MM.1S (cell line): ENCODE measurements at regions not wholly inside any gene's neighbourhood (a gene's known extent, or its start where the extent isn't known, plus 50 kb on each side); places are given as distances from the start of the nearest gene placed in this dataset.

ENCODE experiments used
- DNase-seq: peaks from one replicate; pipeline ENCODE4 v3.0.0-alpha.2; 2015
- H2AFZ ChIP-seq: fragments of 300-600 bp; sonication (generic); 2 replicates; pipeline ENCODE4 v1.6.0; 2016; ENCODE audit warnings: antibody characterized with exemption, low read length
- H3F3A ChIP-seq: fragments of 300-600 bp; sonication (generic); 2 replicates; pipeline ENCODE4 v1.6.1; 2016; ENCODE audit warnings: mild to moderate bottlenecking, antibody characterized with exemption, low read length, moderate library complexity, mixed read lengths; ENCODE audit not compliant: insufficient read depth
- H3K27ac ChIP-seq: fragments of 300-600 bp; sonication (generic); 2 replicates; pipeline ENCODE4 v1.5.1; 2016; ENCODE audit warnings: mild to moderate bottlenecking, low read length
- H3K27me3 ChIP-seq: fragments of 300-600 bp; sonication (generic); replicated peaks from 2 replicates; pipeline ENCODE4 v1.6.0; 2016; ENCODE audit warnings: low read length; ENCODE audit not compliant: insufficient read depth
- H3K36me3 ChIP-seq: fragments of 300-600 bp; sonication (generic); replicated peaks from 2 replicates; pipeline ENCODE4 v1.6.1; 2016; ENCODE audit warnings: mild to moderate bottlenecking, low read length, mixed read lengths; ENCODE audit not compliant: insufficient read depth
- H3K4me1 ChIP-seq: fragments of 300-600 bp; sonication (generic); 2 replicates; pipeline ENCODE4 v1.6.1; 2016; ENCODE audit warnings: low read length, mixed read lengths
- H3K4me2 ChIP-seq: fragments of 300-600 bp; sonication (generic); 2 replicates; pipeline ENCODE4 v1.6.0; 2016; ENCODE audit warnings: low read depth, low read length
- H3K4me3 ChIP-seq: fragments of 300-600 bp; sonication (generic); 2 replicates; pipeline ENCODE4 v1.5.1; 2016; ENCODE audit warnings: low read length, mixed read lengths
- H3K79me2 ChIP-seq: fragments of 300-600 bp; sonication (generic); 2 replicates; pipeline ENCODE4 v1.6.1; 2016; ENCODE audit warnings: mixed run types, low read length, mixed read lengths
- H3K9ac ChIP-seq: fragments of 300-600 bp; sonication (generic); 2 replicates; pipeline ENCODE4 v1.6.1; 2016; ENCODE audit warnings: low read length, mixed read lengths
- H3K9me2 ChIP-seq: fragments of 300-600 bp; sonication (generic); replicated peaks from 2 replicates; pipeline ENCODE4 v1.6.1; 2016; ENCODE audit warnings: mild to moderate bottlenecking, low read length, mixed read lengths; ENCODE audit not compliant: insufficient read depth
- H3K9me3 ChIP-seq: fragments of 300-600 bp; sonication (generic); replicated peaks from 2 replicates; pipeline ENCODE4 v1.6.1; 2016; ENCODE audit warnings: mild to moderate bottlenecking, low read length, mixed read lengths; ENCODE audit not compliant: insufficient read depth
- H4K20me1 ChIP-seq: fragments of 300-600 bp; sonication (generic); 2 replicates; pipeline ENCODE4 v1.6.1; 2016; ENCODE audit warnings: mild to moderate bottlenecking, low read length, moderate library complexity, mixed read lengths; ENCODE audit not compliant: insufficient read depth
- EZH2 ChIP-seq: fragments of 300-600 bp; sonication (generic); optimal IDR thresholded peaks from 2 replicates; pipeline ENCODE3; 2017; ENCODE audit warnings: low read depth, mild to moderate bottlenecking, antibody characterized with exemption, low read length, mixed read lengths
- EZH2phosphoT487 ChIP-seq: fragments of 300-600 bp; sonication (generic); IDR thresholded peaks from 2 replicates; pipeline ENCODE4 v1.6.1; 2018; ENCODE audit warnings: antibody characterized with exemption, low read length
- TF ChIP-seq, protein P1 (sequence below): fragments of 300-600 bp; sonication (generic); IDR thresholded peaks from 2 replicates; pipeline ENCODE4 v1.5.1; 2016; ENCODE audit warnings: antibody characterized with exemption, low read length, mixed read lengths

DNA sequence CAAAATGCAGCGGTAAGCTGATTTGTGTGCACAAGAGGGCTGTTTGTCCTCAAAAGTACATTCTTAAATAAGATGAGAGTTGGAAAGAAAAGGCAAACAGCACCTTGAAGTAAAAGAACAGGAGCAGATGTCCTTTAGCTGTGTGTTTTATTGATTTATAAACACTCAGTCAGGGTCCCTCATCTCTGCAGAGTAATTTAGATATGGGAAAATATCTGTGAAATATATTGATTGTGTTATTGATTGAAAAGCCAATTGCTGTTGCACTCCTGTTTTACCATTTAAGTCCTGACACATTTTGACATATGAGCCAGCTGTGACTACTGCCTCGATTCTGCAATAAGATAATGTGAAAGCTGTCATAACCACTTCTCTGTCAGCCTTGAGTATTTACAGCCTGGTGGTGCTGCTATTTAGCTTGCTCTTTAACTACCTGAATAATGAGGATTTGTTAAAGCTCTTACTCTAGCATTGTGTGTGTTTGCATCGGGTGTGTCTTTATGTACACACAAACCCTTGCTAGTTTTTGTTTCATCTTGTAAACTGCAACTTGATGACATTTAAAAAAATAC lies 550.1 kb downstream of the DACH1 start:
- H3K27me3 ChIP-seq = no peaks in the 10 kb centered on the region
- no peak overlapping the region for H3K9ac ChIP-seq
- H4K20me1 ChIP-seq = no peaks in the 10 kb centered on the region
- TF ChIP-seq EZH2 (no peak), EZH2phosphoT487 (no peak)
- TF ChIP-seq, protein P1, sequence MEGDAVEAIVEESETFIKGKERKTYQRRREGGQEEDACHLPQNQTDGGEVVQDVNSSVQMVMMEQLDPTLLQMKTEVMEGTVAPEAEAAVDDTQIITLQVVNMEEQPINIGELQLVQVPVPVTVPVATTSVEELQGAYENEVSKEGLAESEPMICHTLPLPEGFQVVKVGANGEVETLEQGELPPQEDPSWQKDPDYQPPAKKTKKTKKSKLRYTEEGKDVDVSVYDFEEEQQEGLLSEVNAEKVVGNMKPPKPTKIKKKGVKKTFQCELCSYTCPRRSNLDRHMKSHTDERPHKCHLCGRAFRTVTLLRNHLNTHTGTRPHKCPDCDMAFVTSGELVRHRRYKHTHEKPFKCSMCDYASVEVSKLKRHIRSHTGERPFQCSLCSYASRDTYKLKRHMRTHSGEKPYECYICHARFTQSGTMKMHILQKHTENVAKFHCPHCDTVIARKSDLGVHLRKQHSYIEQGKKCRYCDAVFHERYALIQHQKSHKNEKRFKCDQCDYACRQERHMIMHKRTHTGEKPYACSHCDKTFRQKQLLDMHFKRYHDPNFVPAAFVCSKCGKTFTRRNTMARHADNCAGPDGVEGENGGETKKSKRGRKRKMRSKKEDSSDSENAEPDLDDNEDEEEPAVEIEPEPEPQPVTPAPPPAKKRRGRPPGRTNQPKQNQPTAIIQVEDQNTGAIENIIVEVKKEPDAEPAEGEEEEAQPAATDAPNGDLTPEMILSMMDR = no peak
- no peaks in the 10 kb centered on the region for H3K36me3 ChIP-seq
- H3K4me1 ChIP-seq = no peaks in the 10 kb centered on the region
- H2AFZ ChIP-seq = no peak overlapping the region
- H3K27ac ChIP-seq = no peak overlapping the region
- no peaks in the 10 kb centered on the region for H3K9me3 ChIP-seq
- H3K79me2 ChIP-seq = no peaks in the 10 kb centered on the region
- DNase-seq = no peak
- no peak overlapping the region for H3K4me3 ChIP-seq
- no peaks in the 10 kb centered on the region for H3K9me2 ChIP-seq
- H3K4me2 ChIP-seq = no peak overlapping the region
- H3F3A ChIP-seq = no peaks in the 10 kb centered on the region

DNA sequence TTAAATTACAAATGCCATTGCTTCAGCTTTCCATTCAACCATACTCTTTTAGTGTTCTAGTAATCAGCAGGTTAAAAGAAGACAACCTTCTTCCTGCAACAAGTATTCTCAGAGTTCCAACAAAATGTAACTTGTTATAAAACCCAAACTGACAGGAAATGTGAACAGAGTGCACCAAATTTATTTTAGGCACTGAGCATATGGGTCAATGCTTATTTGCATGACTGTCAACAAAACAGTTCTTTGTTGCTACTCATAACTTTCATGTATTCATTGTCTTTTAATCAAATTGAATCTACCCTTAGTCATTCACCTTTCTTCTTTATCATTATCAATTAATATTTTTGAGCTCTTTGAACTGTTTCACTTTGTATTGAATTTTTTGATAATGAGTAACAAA lies 554.1 kb downstream of the DACH1 start:
- no peaks in the 10 kb centered on the region for H3K9me2 ChIP-seq
- no peak overlapping the region for H3K4me3 ChIP-seq
- H3K4me2 ChIP-seq = no peak overlapping the region
- H3F3A ChIP-seq = no peaks in the 10 kb centered on the region
- H2AFZ ChIP-seq = no peak overlapping the region
- DNase-seq = no peak
- H3K4me1 ChIP-seq = no peaks in the 10 kb centered on the region
- no peaks in the 10 kb centered on the region for H3K27me3 ChIP-seq
- H4K20me1 ChIP-seq = no peaks in the 10 kb centered on the region
- H3K9ac ChIP-seq = no peak overlapping the region
- H3K9me3 ChIP-seq = no peaks in the 10 kb centered on the region
- H3K36me3 ChIP-seq = no peaks in the 10 kb centered on the region
- H3K79me2 ChIP-seq = no peaks in the 10 kb centered on the region
- TF ChIP-seq EZH2 (no peak), EZH2phosphoT487 (no peak)
- TF ChIP-seq, protein P1 = no peak
- H3K27ac ChIP-seq = no peak overlapping the region

DNA sequence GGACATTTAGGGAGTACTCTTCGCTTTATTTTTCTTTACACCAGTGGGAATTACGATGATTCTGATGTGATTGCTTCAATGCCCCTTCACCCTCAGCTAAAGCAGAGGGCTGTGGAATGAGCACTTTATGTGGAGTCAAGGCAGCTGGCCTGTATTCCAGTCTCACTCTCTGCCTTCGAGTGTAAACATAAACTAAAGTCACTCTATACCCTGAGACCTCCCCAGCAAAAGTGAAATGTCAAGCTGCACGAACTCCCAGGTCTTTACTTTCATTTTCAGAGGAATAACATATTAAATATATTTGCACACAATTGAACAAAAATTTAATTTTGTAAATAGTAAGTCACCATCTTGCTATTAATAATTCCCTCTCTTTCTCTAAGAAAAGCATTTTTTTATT lies 557.1 kb downstream of the DACH1 start:
- H3K36me3 ChIP-seq = no peaks in the 10 kb centered on the region
- no peak overlapping the region for H3K4me2 ChIP-seq
- H3K27me3 ChIP-seq = no peaks in the 10 kb centered on the region
- H3F3A ChIP-seq = no peaks in the 10 kb centered on the region
- no peak overlapping the region for H3K9ac ChIP-seq
- no peak for DNase-seq
- H3K9me3 ChIP-seq = no peaks in the 10 kb centered on the region
- H3K4me1 ChIP-seq = no peaks in the 10 kb centered on the region
- no peaks in the 10 kb centered on the region for H3K9me2 ChIP-seq
- H2AFZ ChIP-seq = no peak overlapping the region
- H3K27ac ChIP-seq = no peak overlapping the region
- TF ChIP-seq EZH2phosphoT487 (no peak), EZH2 (no peak)
- TF ChIP-seq, protein P1 = no peak
- H3K79me2 ChIP-seq = no peaks in the 10 kb centered on the region
- H4K20me1 ChIP-seq = no peaks in the 10 kb centered on the region
- no peak overlapping the region for H3K4me3 ChIP-seq
